ENCODE measurements at regions not wholly inside any gene's neighbourhood (a gene's known extent, or its start where the extent isn't known, plus 50 kb on each side); places are given as distances from the start of the nearest gene placed in this dataset.
"Not testable (repeated sequence)": the region's sequence is repeated elsewhere in the genome, so short reads cannot be mapped to it uniquely, and the experiment has no call there.

DNA sequence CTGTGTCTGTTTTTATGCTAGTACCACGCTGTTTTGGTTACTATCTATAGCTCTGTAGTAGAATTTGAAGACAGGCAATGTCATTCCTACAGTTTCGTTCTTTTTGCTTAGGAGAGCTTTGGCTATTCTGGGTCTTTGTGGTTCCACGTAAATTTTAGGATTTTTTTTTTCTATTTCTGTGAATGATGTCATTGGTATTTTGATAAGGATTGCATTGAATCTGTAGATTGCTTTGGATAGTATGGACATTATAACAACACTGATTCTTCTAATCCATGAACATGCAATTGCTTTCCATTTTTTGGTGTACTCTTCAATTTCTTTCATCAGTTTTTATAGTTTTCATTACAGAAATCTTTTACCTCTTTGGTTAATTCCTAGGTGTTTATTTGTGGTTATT lies 345.2 kb downstream of the TMEM121 start:
- no peak for DNase-seq (ENCODE audit: low read depth in 2 of 2)

DNA sequence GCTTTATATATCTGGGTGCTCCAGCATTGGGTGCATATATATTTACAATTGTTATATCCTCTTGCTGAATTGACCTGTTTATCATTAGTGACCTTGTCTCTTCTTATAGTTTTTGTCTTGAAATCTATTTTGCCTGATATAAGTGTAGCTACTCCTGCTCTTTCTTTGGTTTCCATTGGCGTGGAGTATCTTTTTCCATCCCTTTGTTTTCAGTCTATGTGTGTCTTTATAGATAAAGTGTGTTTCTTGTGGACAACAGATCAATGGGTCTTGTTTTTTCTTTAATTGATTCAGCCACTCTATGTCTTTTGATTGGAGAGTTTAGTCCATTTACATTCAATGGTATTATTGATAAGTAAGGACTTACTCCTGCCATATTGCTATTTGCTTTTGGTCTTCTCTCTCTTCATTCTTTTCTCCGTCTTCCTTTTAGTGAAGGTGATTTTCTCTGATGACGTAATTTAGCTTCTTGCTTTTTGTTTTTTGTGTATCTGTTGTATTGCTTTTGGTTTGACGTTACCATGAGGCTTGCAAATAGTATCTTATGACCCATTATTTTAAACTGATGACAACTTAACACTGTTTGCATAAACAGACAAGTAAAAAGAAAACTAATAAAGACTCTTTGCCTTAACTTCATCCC lies 347.6 kb downstream of the TMEM121 start:
- DNase-seq (ENCODE audit: low read depth in 2 of 2): no peak

- no peak for DNase-seq (ENCODE audit: low read depth in 2 of 2)
Observed at GRCh38 chr14:105876158-105876557, 349.8 kb downstream of the TMEM121 start.

DNA sequence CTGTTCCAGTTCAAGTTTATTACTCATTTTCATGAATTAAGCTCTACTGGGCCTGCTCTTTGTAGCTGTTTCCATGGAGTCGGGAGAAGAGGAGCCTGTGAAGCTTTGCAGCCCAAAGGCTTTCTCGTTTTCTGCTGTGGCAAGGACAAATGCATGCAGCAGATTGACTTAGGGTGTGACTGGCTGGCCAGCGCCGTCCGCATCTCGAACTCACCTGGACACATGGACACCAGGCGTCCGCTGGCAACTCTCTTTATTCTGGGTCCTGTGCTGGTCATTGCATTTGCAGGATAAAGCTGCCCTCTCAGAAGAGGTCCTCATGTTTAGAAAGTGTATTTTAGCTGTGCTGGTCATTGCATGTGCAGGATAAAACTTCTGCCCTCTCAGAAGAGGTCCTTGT lies 350.4 kb downstream of the TMEM121 start:
- no peak for DNase-seq (ENCODE audit: low read depth in 2 of 2)

DNA sequence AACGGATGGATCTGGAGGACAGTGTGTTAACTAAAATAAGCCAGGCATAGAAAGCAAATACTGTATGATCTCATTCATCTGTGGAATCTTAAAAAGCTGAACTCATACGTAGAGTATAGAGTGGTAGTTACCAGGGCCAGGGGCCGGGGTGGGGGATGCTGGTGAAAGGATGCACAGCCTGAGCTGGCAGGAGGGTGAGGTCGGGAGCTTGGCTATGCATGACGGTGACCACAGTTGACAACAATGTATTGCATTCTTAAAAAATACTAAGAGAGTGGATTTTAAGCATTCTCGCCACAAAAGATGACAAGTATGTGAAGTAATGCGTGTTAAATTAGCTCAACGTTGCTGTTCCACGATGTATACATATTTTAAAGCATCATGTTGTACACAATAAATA lies 351.3 kb downstream of the TMEM121 start:
- DNase-seq (ENCODE audit: low read depth in 2 of 2): no peak

- no peak for DNase-seq (ENCODE audit: low read depth in 2 of 2)
Observed at GRCh38 chr14:105878125-105878524, 351.7 kb downstream of the TMEM121 start.

DNA sequence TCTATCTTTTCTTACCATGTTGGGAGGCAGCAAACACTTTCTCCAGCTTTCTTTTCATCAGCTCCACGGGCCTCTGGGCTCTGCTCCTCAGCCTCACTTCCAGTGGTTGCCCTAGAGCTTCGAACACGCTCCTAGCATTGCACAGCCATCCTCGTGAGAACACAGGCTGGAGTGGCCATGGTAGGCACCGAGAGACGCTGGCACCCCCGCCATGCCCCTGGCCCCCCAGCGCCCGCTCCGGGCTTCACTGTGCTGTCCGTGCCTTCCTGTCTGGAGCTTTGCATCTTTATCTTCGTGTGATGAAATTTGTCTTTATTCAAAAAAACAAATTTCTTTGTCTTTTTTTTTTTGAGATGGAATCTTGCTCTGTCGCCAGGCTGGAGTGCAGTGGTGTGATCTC lies 352.2 kb downstream of the TMEM121 start:
- DNase-seq (ENCODE audit: low read depth in 2 of 2): no peak

DNA sequence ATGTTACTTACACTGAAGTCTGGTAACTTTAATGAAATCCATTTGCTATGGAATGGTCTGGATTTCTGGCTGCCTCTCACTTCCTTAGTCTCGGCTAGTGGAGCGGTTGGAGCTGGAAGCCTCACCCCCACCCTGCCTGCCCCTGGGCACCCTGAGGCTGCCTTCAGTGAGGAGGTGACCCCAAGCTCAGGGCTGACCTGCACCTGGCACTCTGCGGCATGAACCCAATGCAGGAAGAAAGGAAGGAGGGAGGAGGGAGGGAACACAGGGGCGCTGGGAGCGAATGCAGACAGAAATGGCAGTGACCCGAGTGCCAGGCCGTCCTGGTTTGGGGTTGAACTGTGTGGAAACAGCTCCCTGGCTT lies 353.1 kb downstream of the TMEM121 start:
- DNase-seq (ENCODE audit: low read depth in 2 of 2): no peak

GRCh38 chr14:105879867-105880561 lies 353.6 kb downstream of the TMEM121 start:
- no peak for DNase-seq (ENCODE audit: low read depth in 2 of 2)

GRCh38 chr14:105880616-105881015 lies 354.2 kb downstream of the TMEM121 start:
- DNase-seq (ENCODE audit: low read depth in 2 of 2): no peak

GRCh38 chr14:105881021-105881930 lies 354.9 kb downstream of the TMEM121 start:
- DNase-seq (ENCODE audit: low read depth in 2 of 2): no peak

- not testable (repeated sequence) for DNase-seq (ENCODE audit: low read depth in 2 of 2)
Observed at GRCh38 chr14:105882011-105882410, 355.6 kb downstream of the TMEM121 start.

GRCh38 chr14:105882626-105883025 lies 356.2 kb downstream of the TMEM121 start:
- DNase-seq (ENCODE audit: low read depth in 2 of 2): no peak

GRCh38 chr14:105883066-105884005 lies 357.0 kb downstream of the TMEM121 start:
- no peak for DNase-seq (ENCODE audit: low read depth in 2 of 2)

GRCh38 chr14:105884192-105884807 lies 357.9 kb downstream of the TMEM121 start:
- not testable (repeated sequence) for DNase-seq (ENCODE audit: low read depth in 2 of 2)

GRCh38 chr14:105884808-105885281 lies 358.5 kb downstream of the TMEM121 start:
- DNase-seq (ENCODE audit: low read depth in 2 of 2): no peak

DNA sequence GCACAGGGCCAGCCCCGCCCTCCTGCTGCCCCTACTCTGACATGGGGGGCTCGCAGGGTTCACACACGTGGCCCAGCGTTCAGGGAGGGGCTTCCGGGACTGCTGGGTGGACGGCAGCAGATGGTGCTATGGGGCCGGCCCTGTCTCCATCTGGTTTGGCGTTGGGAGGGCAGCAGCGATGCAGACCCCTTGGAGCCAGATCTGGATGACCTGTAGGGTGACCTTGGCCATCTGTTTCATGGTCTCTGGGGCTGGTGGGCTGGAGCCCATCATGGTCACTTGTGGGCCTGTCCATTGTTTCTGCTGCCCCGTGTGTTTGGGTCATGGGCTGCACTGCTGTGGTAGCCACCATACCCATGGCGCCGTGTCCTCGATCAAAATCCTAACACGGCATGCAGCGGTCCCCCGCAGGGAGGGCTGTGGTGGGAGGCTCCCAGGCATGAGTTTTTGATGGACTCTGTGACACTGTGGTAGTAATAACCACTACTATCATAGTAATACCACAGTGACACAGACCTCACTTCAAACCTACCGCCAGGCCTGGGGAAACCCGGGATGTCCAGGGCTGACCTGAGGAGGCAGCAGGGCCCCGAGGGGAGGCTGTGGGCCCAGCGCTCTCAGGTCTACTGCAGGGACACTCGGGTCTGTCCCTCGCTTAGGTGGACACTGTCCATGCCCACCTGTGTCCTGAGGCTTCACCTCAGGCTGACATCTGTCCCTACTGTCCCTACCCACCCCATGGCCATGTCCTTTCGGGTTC lies 359.4 kb downstream of the TMEM121 start:
- no peak for DNase-seq (ENCODE audit: low read depth in 2 of 2)

GRCh38 chr14:105886791-105887191 lies 360.4 kb downstream of the TMEM121 start:
- not testable (repeated sequence) for DNase-seq (ENCODE audit: low read depth in 2 of 2)

DNA sequence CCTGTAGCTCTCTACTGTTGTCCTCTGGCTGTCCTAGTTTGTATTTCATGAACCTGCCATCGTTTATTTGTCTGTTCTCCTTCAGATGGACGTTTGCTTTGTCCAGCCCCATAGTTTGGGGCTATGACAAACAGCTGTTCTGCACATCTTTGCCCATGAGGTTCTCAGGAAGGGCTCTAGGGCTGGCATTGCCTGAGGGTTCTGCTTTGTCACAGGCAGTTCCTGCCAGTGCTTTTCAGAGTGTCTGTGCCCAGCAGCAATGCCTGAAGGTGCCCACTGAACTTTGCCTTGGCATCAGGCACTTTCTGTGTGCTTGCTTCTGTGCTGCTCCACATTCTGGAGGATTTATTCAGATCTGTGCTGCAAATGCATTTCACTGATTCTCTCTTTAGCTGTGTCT lies 361.3 kb downstream of the TMEM121 start:
- no peak for DNase-seq (ENCODE audit: low read depth in 2 of 2)

GRCh38 chr14:105888151-105888550 lies 361.8 kb downstream of the TMEM121 start:
- DNase-seq (ENCODE audit: low read depth in 2 of 2): no peak
